Left ventricle myocardium inferior (tissue), 1 donor: ENCODE measurements at regions not wholly inside any gene's neighbourhood (a gene's known extent, or its start where the extent isn't known, plus 50 kb on each side); places are given as distances from the start of the nearest gene placed in this dataset.

Source experiments
- DNase-seq: peaks from one replicate; pipeline ENCODE4 v3.0.0-alpha.2; 2020
- H3K27ac ChIP-seq: fragments of 200-600 bp; replicated peaks from 2 replicates; pipeline ENCODE4 v1.8.0; 2021
- H3K27me3 ChIP-seq: fragments of 200-600 bp; 2 replicates; pipeline ENCODE4 v1.8.0; 2021; ENCODE audit warnings: low read depth
- H3K36me3 ChIP-seq: fragments of 200-600 bp; 2 replicates; pipeline ENCODE4 v1.8.0; 2021
- H3K4me1 ChIP-seq: fragments of 200-600 bp; 2 replicates; pipeline ENCODE4 v1.8.0; 2021
- H3K4me3 ChIP-seq: fragments of 200-600 bp; 2 replicates; pipeline ENCODE4 v1.8.0; 2021; ENCODE audit warnings: mild to moderate bottlenecking, moderate library complexity
- H3K9me3 ChIP-seq: fragments of 200-600 bp; replicated peaks from 2 replicates; pipeline ENCODE4 v1.8.0; 2021
- CTCF ChIP-seq: fragments of 200-600 bp; IDR thresholded peaks from 2 replicates; pipeline ENCODE4 v1.8.0; 2021; ENCODE audit warnings: antibody characterized with exemption, mild to moderate bottlenecking, borderline replicate concordance
- intact Hi-C: fragments of 100-400 bp; cut with micrococcal nuclease; formaldehyde crosslinking; loops from one replicate; pipeline ENCODE4 v1.11.0; 2022
- donor health status: DM: no; HTN: yes; CAD: no; lungs with severe emphysema.

- no peak overlapping the region for H3K4me3 ChIP-seq
- DNase-seq = no peak
- intact Hi-C loops = no loop called here
- H3K9me3 ChIP-seq = no peaks in the 10 kb centered on the region
- no peak overlapping the region for H3K27ac ChIP-seq
- no peaks in the 10 kb centered on the region for H3K36me3 ChIP-seq
- H3K4me1 ChIP-seq = no peaks in the 10 kb centered on the region
- TF ChIP-seq CTCF = no peak
- H3K27me3 ChIP-seq = no peaks in the 10 kb centered on the region
These were observed 107.8 kb upstream of the ATP10B start for GRCh38 chr5:160959804-160960203.

GRCh38 chr5:160957312-160957861 lies 105.4 kb upstream of the ATP10B start:
- Histone ChIP-seq H3K27me3 (peaks cover 6% of the 10 kb centered on the region), H3K4me3 (no peak overlapping the region), H3K36me3 (no peaks in the 10 kb centered on the region), H3K4me1 (no peaks in the 10 kb centered on the region), H3K27ac (no peak overlapping the region), H3K9me3 (no peaks in the 10 kb centered on the region)
- no peak for DNase-seq
- intact Hi-C loops = no loop called here
- TF ChIP-seq CTCF = no peak

GRCh38 chr5:160956051-160956450 lies 104.0 kb upstream of the ATP10B start:
- intact Hi-C loops = no loop called here
- H3K27ac ChIP-seq = no peak overlapping the region
- no peak overlapping the region for H3K4me3 ChIP-seq
- TF ChIP-seq CTCF = no peak
- no peaks in the 10 kb centered on the region for H3K36me3 ChIP-seq
- H3K9me3 ChIP-seq = no peaks in the 10 kb centered on the region
- peaks cover 6% of the 10 kb centered on the region for H3K27me3 ChIP-seq
- no peaks in the 10 kb centered on the region for H3K4me1 ChIP-seq
- no peak for DNase-seq

- TF ChIP-seq CTCF = no peak
- H3K27me3 ChIP-seq = peaks cover 6% of the 10 kb centered on the region
- no peaks in the 10 kb centered on the region for H3K36me3 ChIP-seq
- H3K4me1 ChIP-seq = no peaks in the 10 kb centered on the region
- intact Hi-C loops = no loop called here
- H3K27ac ChIP-seq = no peak overlapping the region
- H3K4me3 ChIP-seq = no peak overlapping the region
- no peak for DNase-seq
- H3K9me3 ChIP-seq = peaks cover 13% of the 10 kb centered on the region
These were observed 98.3 kb upstream of the ATP10B start for GRCh38 chr5:160950311-160950710.

- Histone ChIP-seq H3K27ac (no peak overlapping the region), H3K4me1 (no peaks in the 10 kb centered on the region), H3K27me3 (no peaks in the 10 kb centered on the region), H3K9me3 (no peaks in the 10 kb centered on the region), H3K36me3 (no peaks in the 10 kb centered on the region), H3K4me3 (no peak overlapping the region)
- TF ChIP-seq CTCF = no peak
- no peak for DNase-seq
- intact Hi-C loops = no loop called here
These were observed 88.7 kb upstream of the ATP10B start for GRCh38 chr5:160940725-160941124.
